Panc1 (cell line): ENCODE measurements at regions not wholly inside any gene's neighbourhood (a gene's known extent, or its start where the extent isn't known, plus 50 kb on each side); places are given as distances from the start of the nearest gene placed in this dataset.

Source experiments
- ATAC-seq: fragments of 200-7000 bp; cut with Tn5 transposase; 2 replicates; pipeline ENCODE4 v1.9.1; 2020; ENCODE audit warnings: mild to moderate bottlenecking, moderate library complexity
- BruUV-seq: library from RNA; stranded (reverse); fragments of 400-500 nt; replicated peaks from 2 replicates; lab custom pipeline; 2021; lab: Mats Ljungman, UMichigan
- CTCF ChIA-PET: fragments of 300-600 bp; sonication (Branson Sonifier 250); formaldehyde crosslinking; loops from one replicate; lab custom pipeline; 2022; ENCODE audit warnings: antibody characterized with exemption; lab: Charles Lee
- POLR2A ChIA-PET: fragments of 300-600 bp; sonication (Branson Sonifier 250); formaldehyde crosslinking; loops from one replicate; lab custom pipeline; 2022; ENCODE audit warnings: antibody characterized with exemption; lab: Charles Lee
- DNase-seq: peaks from one replicate; pipeline ENCODE4 v3.0.0-alpha.2; 2010; ENCODE audit warnings: low read depth, low spot score
- H3K27ac ChIP-seq: 2 replicates; pipeline ENCODE4 v1.5.1; 2011; ENCODE audit warnings: mild to moderate bottlenecking, low read length, inconsistent platforms
- H3K27me3 ChIP-seq: fragments of 200-500 bp; sonication (Bioruptor generic); 2 replicates; pipeline ENCODE4 v1.6.0; 2014; ENCODE audit warnings: low read length, inconsistent platforms; ENCODE audit not compliant: control insufficient read depth, insufficient read depth
- H3K36me3 ChIP-seq: fragments of 200-500 bp; sonication (Bioruptor generic); 2 replicates; pipeline ENCODE4 v1.5.1; 2014; ENCODE audit warnings: inconsistent platforms, mild to moderate bottlenecking, low read length, moderate library complexity; ENCODE audit not compliant: control insufficient read depth, insufficient read depth
- H3K4me1 ChIP-seq: 2 replicates; pipeline ENCODE4 v1.5.1; 2011; ENCODE audit warnings: inconsistent platforms, mild to moderate bottlenecking, low read length, moderate library complexity; ENCODE audit not compliant: control insufficient read depth, insufficient read depth
- H3K4me3 ChIP-seq, 2 experiments: 2 replicates each; pipeline ENCODE4 v1.5.1; 2011 to 2012; ENCODE audit warnings: low read depth in 2 of 2, low read length in 2 of 2, mild to moderate bottlenecking in 2 of 2, inconsistent platforms in 1 of 2, moderate library complexity in 1 of 2
- H3K9me3 ChIP-seq: fragments of 200-500 bp; sonication (Bioruptor generic); 2 replicates; pipeline ENCODE4 v1.5.1; 2014; ENCODE audit warnings: low read depth, mild to moderate bottlenecking, inconsistent platforms, low read length, moderate library complexity; ENCODE audit not compliant: control insufficient read depth, insufficient read depth
- CTCF ChIP-seq: fragments of 450-650 bp; IDR thresholded peaks from 2 replicates; pipeline ENCODE4 v1.5.1; 2017; ENCODE audit warnings: mild to moderate bottlenecking
- POLR2AphosphoS5 ChIP-seq: IDR thresholded peaks from 2 replicates; pipeline ENCODE4 v1.6.1; 2012; ENCODE audit warnings: mild to moderate bottlenecking, low read depth, low read length, moderate library complexity
- REST ChIP-seq, 2 experiments: IDR thresholded peaks; 2 replicates each; pipeline ENCODE4 v1.6.1; 2011 to 2012; ENCODE audit warnings: low read depth in 2 of 2, control low read depth in 1 of 2, low read length in 1 of 2, mild to moderate bottlenecking in 1 of 2, moderate library complexity in 1 of 2; ENCODE audit not compliant: insufficient read depth in 1 of 2
- SIN3A ChIP-seq: IDR thresholded peaks from 2 replicates; pipeline ENCODE4 v1.6.1; 2012; ENCODE audit warnings: low read depth, mild to moderate bottlenecking, low read length, moderate library complexity, borderline replicate concordance; ENCODE audit not compliant: insufficient read depth
- TCF7L2 ChIP-seq: IDR thresholded peaks from 2 replicates; pipeline ENCODE4 v1.6.1; 2011; ENCODE audit warnings: mild to moderate bottlenecking, low read depth, low read length, inconsistent platforms
- in situ Hi-C: cut with HindIII; loops from 2 replicates; pipeline ENCODE4 v1.10.0; 2016; ENCODE audit warnings: low sequenced_read_pairs, low pct_unique_long_range_greater_than_20kb
- intact Hi-C: fragments of 100-400 bp; cut with micrococcal nuclease; formaldehyde crosslinking; loops from one replicate; pipeline ENCODE4 v1.10.0; 2022; ENCODE audit not compliant: unreplicated experiment

GRCh38 chr4:125801924-125802323, 487.2 kb downstream of the FAT4 start:
- DNase-seq (no peak), ATAC-seq (no peak)
- TF ChIP-seq REST (IDR thresholded peaks at IDR 0.05; ENCODE audit: insufficient read depth in 1 of 2, low read depth in 2 of 2, low read length in 1 of 2) (no peak), POLR2AphosphoS5 (no peak), CTCF (no peak), SIN3A (no peak), TCF7L2 (no peak)
- ChIA-PET POLR2A (no interaction called here), CTCF (no interaction called here)
- no TSS peak for BruUV-seq
- Histone ChIP-seq H3K4me3 (no peak overlapping the region), H3K4me1 (no peaks in the 10 kb centered on the region), H3K27ac (no peak overlapping the region), H3K27me3 (no peaks in the 10 kb centered on the region), H3K9me3 (no peaks in the 10 kb centered on the region), H3K36me3 (no peaks in the 10 kb centered on the region)
- in situ Hi-C loops (no loop called here), intact Hi-C loops (no loop called here)

- intact Hi-C loops (no loop called here), in situ Hi-C loops (no loop called here)
- H3K36me3 ChIP-seq = no peaks in the 10 kb centered on the region
- H3K27ac ChIP-seq = no peak overlapping the region
- H3K4me1 ChIP-seq = no peaks in the 10 kb centered on the region
- TF ChIP-seq SIN3A = no peak
- TF ChIP-seq TCF7L2 = no peak
- no peak for TF ChIP-seq POLR2AphosphoS5
- no peak for TF ChIP-seq CTCF
- no peak for TF ChIP-seq REST (IDR thresholded peaks at IDR 0.05; ENCODE audit: insufficient read depth in 1 of 2, low read depth in 2 of 2, low read length in 1 of 2)
- H3K27me3 ChIP-seq = no peaks in the 10 kb centered on the region
- DNase-seq = no peak
- no peak overlapping the region for H3K4me3 ChIP-seq
- H3K9me3 ChIP-seq = no peaks in the 10 kb centered on the region
- POLR2A ChIA-PET = interaction anchor here (0.6 kb wide), 1 partner anchor 493 kb away, joined by 11 read pairs; the partner anchor contains the start of gene FAT4
- ATAC-seq = no peak
- no TSS peak for BruUV-seq
- CTCF ChIA-PET = no interaction called here
Observed at GRCh38 chr4:125808022-125808421, 493.3 kb downstream of the FAT4 start.
